ENCODE measurements at regions not wholly inside any gene's neighbourhood (a gene's known extent, or its start where the extent isn't known, plus 50 kb on each side); places are given as distances from the start of the nearest gene placed in this dataset.

DNA sequence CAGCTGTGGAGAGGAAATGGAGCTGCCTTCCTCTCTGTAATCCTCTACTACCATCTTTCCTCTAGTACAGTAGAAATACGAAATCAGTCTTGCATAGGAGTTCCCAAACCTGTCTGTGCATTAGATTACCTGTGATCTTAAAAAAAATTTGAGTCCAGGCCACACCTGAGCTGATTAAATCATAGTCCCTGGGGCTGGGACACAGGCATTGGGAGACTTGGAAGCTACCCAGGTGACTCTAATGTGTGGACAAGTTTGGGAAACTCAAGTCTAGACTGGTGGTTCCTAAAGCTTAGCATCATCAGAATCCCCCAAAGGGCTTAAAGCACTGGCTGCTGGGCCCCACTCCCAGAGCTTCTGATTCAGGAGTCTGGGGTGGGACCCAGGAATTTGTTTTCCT lies 152.7 kb upstream of the GLI3 start:
- Histone ChIP-seq H2BK5ac (ENCODE audit: low read depth, low read length) (no peak overlapping the region), H3K23me2 (ENCODE audit: low read depth, low read length) (no peaks in the 10 kb centered on the region), H2AFZ (ENCODE audit: low read length) (no peak overlapping the region), H3K18ac (ENCODE audit: extremely low read depth, low read length) (no peak overlapping the region), H2BK12ac (ENCODE audit: low read depth, low read length) (no peak overlapping the region), H4K8ac (ENCODE audit: extremely low read depth, insufficient read depth, low read length) (no peak overlapping the region), H3K27ac (ENCODE audit: low read depth, low read length) (no peak overlapping the region), H4K5ac (ENCODE audit: insufficient read length, low read depth, low read length) (no peak overlapping the region), H3K9ac (replicated peaks in 1 of 4; ENCODE audit: extremely low read depth in 1 of 4, low read depth in 3 of 4, low read length in 3 of 4) (no peak overlapping the region), H4K20me1 (replicated peaks in 1 of 2; ENCODE audit: control insufficient read depth in 1 of 2, insufficient read depth in 2 of 2, low read length in 2 of 2) (no peaks in the 10 kb centered on the region), H3K4ac (replicated peaks; ENCODE audit: insufficient read length, low read depth, low read length) (no peak overlapping the region), H3K4me2 (ENCODE audit: insufficient read depth in 1 of 2, low read depth in 2 of 2, low read length in 2 of 2) (no peak overlapping the region), H2AK5ac (ENCODE audit: low read depth, low read length) (no peak overlapping the region), H4K91ac (replicated peaks; ENCODE audit: insufficient read length, low read length) (no peak overlapping the region), H3K4me1 (replicated peaks in 1 of 4; ENCODE audit: control insufficient read depth in 3 of 4, insufficient read depth in 4 of 4, low read length in 3 of 4) (no peaks in the 10 kb centered on the region), H3K36me3 (ENCODE audit: control insufficient read depth in 2 of 4, insufficient read depth in 4 of 4, low read length in 3 of 4) (no peaks in the 10 kb centered on the region), H3K9me3 (ENCODE audit: insufficient read depth in 2 of 2, low read depth in 1 of 2, low read length in 1 of 2) (no peaks in the 10 kb centered on the region), H3K79me2 (ENCODE audit: control insufficient read depth in 1 of 2, insufficient read depth in 2 of 2, low read length in 2 of 2) (no peaks in the 10 kb centered on the region), H3K4me3 (ENCODE audit: extremely low read depth in 1 of 4, insufficient read depth in 2 of 4, low read depth in 3 of 4, low read length in 4 of 4) (no peak overlapping the region), H3K23ac (ENCODE audit: insufficient read length) (no peak overlapping the region), H3K14ac (ENCODE audit: insufficient read length) (no peak overlapping the region), H2BK120ac (replicated peaks; ENCODE audit: low read depth, low read length) (no peak overlapping the region), H3K79me1 (ENCODE audit: low read depth, low read length) (no peaks in the 10 kb centered on the region), H2BK20ac (ENCODE audit: low read length) (no peak overlapping the region), H2BK15ac (ENCODE audit: low read length) (no peak overlapping the region), H3K56ac (replicated peaks; ENCODE audit: insufficient read length, low read depth, low read length) (no peak overlapping the region), H3K27me3 (replicated peaks in 1 of 4; ENCODE audit: control insufficient read depth in 3 of 4, extremely low read depth in 1 of 4, insufficient read depth in 3 of 4, low read length in 3 of 4) (no peaks in the 10 kb centered on the region)
- ChIA-PET CTCF (ENCODE audit: partially characterized antibody) (interaction anchor here (0.8 to 1.3 kb wide), 3 partner anchors 12 to 410 kb away, joined by 3 to 4 read pairs (median 3); no protein-coding TSS in a partner anchor), POLR2A (ENCODE audit: partially characterized antibody) (no interaction called here)
- 80% methylated on average over 1 of the region's 1 CpG; no CpG with 5 or more reads in 1 of the 2 experiments for WGBS, 2 experiments (ENCODE audit: extremely low coverage in 1 of 2, insufficient coverage in 1 of 2, insufficient read length in 1 of 2, insufficient replicate concordance in 2 of 2, low coverage in 1 of 2, low lambda C conversion rate in 2 of 2, missing lambda C conversion rate in 1 of 2)
- FAIRE-seq: no peak
- DNase-seq (ENCODE audit: low read depth in 1 of 2, low spot score in 2 of 2): no peak
- TF ChIP-seq POLR2AphosphoS5 (IDR thresholded peaks at IDR 0.05; ENCODE audit: low read depth, low read length) (no peak), KDM5A (IDR thresholded peaks at IDR 0.05; ENCODE audit: low read length) (no peak), TAF7 (optimal IDR thresholded peaks at IDR 0.05; ENCODE audit: borderline replicate concordance, low read depth, low read length) (no peak)

Data from H1 (cell line).